HCT116 (cell line): ENCODE measurements at regions not wholly inside any gene's neighbourhood (a gene's known extent, or its start where the extent isn't known, plus 50 kb on each side); places are given as distances from the start of the nearest gene placed in this dataset.

ENCODE experiments used
- ATAC-seq: fragments of 200-7000 bp; cut with Tn5 transposase; 2 replicates; pipeline ENCODE4 v1.9.1; 2020; ENCODE audit warnings: mild to moderate bottlenecking, moderate library complexity
- BruUV-seq: library from RNA; stranded (reverse); fragments of 400-500 nt; replicated peaks from 2 replicates; lab custom pipeline; 2021; lab: Mats Ljungman, UMichigan
- CTCF ChIA-PET: fragments of 300-600 bp; sonication (Branson Sonifier 250); formaldehyde crosslinking; loops from one replicate; lab custom pipeline; 2021; ENCODE audit warnings: antibody characterized with exemption; lab: Charles Lee
- POLR2A ChIA-PET: fragments of 300-600, 350-600 bp; sonication (Branson Sonifier 250); formaldehyde crosslinking; loops from one replicate; lab custom pipeline; 2021; ENCODE audit warnings: antibody characterized with exemption; lab: Charles Lee
- RAD21 ChIA-PET, 2 experiments: fragments of 300-600 bp; sonication (Branson Sonifier 250); formaldehyde crosslinking; loops; one replicate each; lab custom pipeline; 2023; ENCODE audit warnings: low total read pairs in 2 of 2; ENCODE audit not compliant: uncharacterized antibody in 2 of 2, unreplicated experiment in 2 of 2, low non-redundant PET in 1 of 2; lab: Charles Lee
- DNase-seq: peaks from one replicate; pipeline ENCODE4 v3.0.0-alpha.2; 2010; ENCODE audit warnings: low read depth, low spot score
- H2AFZ ChIP-seq: fragments of 200-600 bp; shearing (Covaris generic), sonication (generic); 2 replicates; pipeline ENCODE4 v1.6.1; 2017; ENCODE audit warnings: low read depth, mixed run types, mixed read lengths, antibody characterized with exemption, low read length; ENCODE audit not compliant: poor library complexity, severe bottlenecking
- H3K27ac ChIP-seq: 2 replicates; pipeline ENCODE4 v1.5.1; 2012; ENCODE audit warnings: low read depth, low read length
- H3K27me3 ChIP-seq: fragments of 200-600 bp; sonication (generic); 2 replicates; pipeline ENCODE4 v1.6.1; 2016; ENCODE audit warnings: mixed run types, low read length, mixed read lengths; ENCODE audit not compliant: insufficient read depth
- H3K36me3 ChIP-seq, 2 experiments: fragments of 200-500 bp in 1 of 2; fragments of 200-600 bp in 1 of 2; sonication (Bioruptor generic) in 1 of 2; sonication (generic) in 1 of 2; 2 replicates each; pipeline versions ENCODE4 v1.5.1 to v1.6.1; 2014 to 2016; ENCODE audit warnings: low read length in 2 of 2, inconsistent platforms in 1 of 2, mixed read lengths in 1 of 2, mixed run types in 1 of 2; ENCODE audit not compliant: insufficient read depth in 2 of 2, control insufficient read depth in 1 of 2
- H3K4me1 ChIP-seq, 2 experiments: fragments of 200-600 bp in 1 of 2; sonication (generic) in 1 of 2; 2 replicates each; pipeline versions ENCODE4 v1.5.1 to v1.6.1; 2012 to 2017; ENCODE audit warnings: low read length in 2 of 2, inconsistent platforms in 1 of 2, mild to moderate bottlenecking in 1 of 2, mixed read lengths in 1 of 2, mixed run types in 1 of 2, moderate library complexity in 1 of 2; ENCODE audit not compliant: insufficient read depth in 2 of 2, control insufficient read depth in 1 of 2
- H3K4me2 ChIP-seq: fragments of 200-600 bp; sonication (generic); 2 replicates; pipeline ENCODE4 v1.6.1; 2017; ENCODE audit warnings: mixed run types, low read length, mixed read lengths
- H3K4me3 ChIP-seq, 2 experiments: fragments of 200-600 bp in 1 of 2; sonication (generic) in 1 of 2; replicated peaks in 1 of 2; 2 replicates each; pipeline ENCODE4 v1.5.1; 2011 to 2016; ENCODE audit warnings: low read length in 2 of 2, control low read depth in 1 of 2, low read depth in 1 of 2, mild to moderate bottlenecking in 1 of 2, mixed read lengths in 1 of 2, mixed run types in 1 of 2
- H3K79me2 ChIP-seq: fragments of 200-600 bp; sonication (generic); 2 replicates; pipeline ENCODE4 v1.6.1; 2017; ENCODE audit warnings: mild to moderate bottlenecking, mixed run types, low read length, moderate library complexity, mixed read lengths; ENCODE audit not compliant: insufficient read depth
- H3K9ac ChIP-seq: fragments of 200-600 bp; sonication (generic); 2 replicates; pipeline ENCODE4 v1.6.1; 2016; ENCODE audit warnings: low read length, mixed read lengths
- H3K9me2 ChIP-seq: fragments of 200-600 bp; sonication (generic), shearing (Covaris generic); 2 replicates; pipeline ENCODE4 v1.6.1; 2017; ENCODE audit warnings: mixed run types, mild to moderate bottlenecking, moderate library complexity; ENCODE audit not compliant: insufficient read depth
- H3K9me3 ChIP-seq, 2 experiments: fragments of 200-500 bp in 1 of 2; fragments of 200-600 bp in 1 of 2; sonication (Bioruptor generic) in 1 of 2; sonication (generic) in 1 of 2; 2 replicates each; pipeline ENCODE4 v1.6.1; 2014 to 2017; ENCODE audit warnings: low read length in 2 of 2, mixed read lengths in 2 of 2, inconsistent platforms in 1 of 2, low read depth in 1 of 2, mild to moderate bottlenecking in 1 of 2, mixed run types in 1 of 2, moderate library complexity in 1 of 2; ENCODE audit not compliant: control insufficient read depth in 1 of 2, insufficient read depth in 1 of 2
- H4K20me1 ChIP-seq: fragments of 200-600 bp; sonication (generic), shearing (Covaris generic); 2 replicates; pipeline ENCODE4 v1.6.1; 2017; ENCODE audit warnings: mixed run types, mild to moderate bottlenecking, moderate library complexity; ENCODE audit not compliant: insufficient read depth
- CTCF ChIP-seq, 3 experiments: fragments of 200-600 bp in 1 of 3; sonication (generic) in 1 of 3; IDR thresholded peaks in 2 of 3; conservative IDR thresholded peaks in 1 of 3; 2 replicates each; pipeline ENCODE4 v1.5.1; 2012 to 2017; ENCODE audit warnings: low read depth in 2 of 3, low read length in 2 of 3, antibody characterized with exemption in 1 of 3, borderline replicate concordance in 1 of 3, control low read depth in 1 of 3, mild to moderate bottlenecking in 1 of 3, mixed read lengths in 1 of 3, mixed run types in 1 of 3, moderate library complexity in 1 of 3; ENCODE audit not compliant: insufficient read depth in 1 of 3
- EGR1 ChIP-seq: IDR thresholded peaks from 2 replicates; pipeline ENCODE4 v1.6.1; 2012; ENCODE audit warnings: low read depth
- ELF1 ChIP-seq: IDR thresholded peaks from 2 replicates; pipeline ENCODE4 v1.6.1; 2012; ENCODE audit warnings: low read depth, borderline replicate concordance
- EZH2 ChIP-seq: fragments of 200-600 bp; sonication (generic); IDR thresholded peaks from 2 replicates; pipeline ENCODE4 v1.6.1; 2017; ENCODE audit warnings: antibody characterized with exemption, mixed run types
- EZH2phosphoT487 ChIP-seq: fragments of 200-600 bp; IDR thresholded peaks from 2 replicates; pipeline ENCODE4 v1.6.1; 2018; ENCODE audit warnings: antibody characterized with exemption, borderline replicate concordance
- FOSL1 ChIP-seq: IDR thresholded peaks from 2 replicates; pipeline ENCODE4 v1.6.1; 2012; ENCODE audit warnings: low read depth
- JUND ChIP-seq: IDR thresholded peaks from 2 replicates; pipeline ENCODE4 v1.6.1; 2012
- POLR2A ChIP-seq: IDR thresholded peaks from 2 replicates; pipeline ENCODE4 v1.7.0; 2011; ENCODE audit warnings: borderline replicate concordance; ENCODE audit not compliant: insufficient read depth, insufficient read length; ENCODE audit errors: extremely low read depth
- POLR2AphosphoS5 ChIP-seq: IDR thresholded peaks from 2 replicates; pipeline ENCODE4 v1.6.1; 2011; ENCODE audit warnings: mild to moderate bottlenecking, low read depth, low read length, moderate library complexity
- SIN3A ChIP-seq: IDR thresholded peaks from 2 replicates; pipeline ENCODE4 v1.6.1; 2012; ENCODE audit warnings: low read depth
- SRF ChIP-seq: IDR thresholded peaks from 2 replicates; pipeline ENCODE4 v1.6.1; 2012; ENCODE audit warnings: low read depth
- TCF7L2 ChIP-seq: IDR thresholded peaks from 2 replicates; pipeline ENCODE4 v1.7.0; 2011; ENCODE audit warnings: borderline replicate concordance, inconsistent platforms; ENCODE audit not compliant: insufficient read depth, insufficient read length; ENCODE audit errors: extremely low read depth
- YY1 ChIP-seq: IDR thresholded peaks from 2 replicates; pipeline ENCODE4 v1.6.1; 2011; ENCODE audit warnings: low read length, low read depth, moderate library complexity, mild to moderate bottlenecking; ENCODE audit not compliant: insufficient replicate concordance; ENCODE audit errors: extremely low read depth
- ZFX ChIP-seq: fragments of 450-650 bp; IDR thresholded peaks from 2 replicates; pipeline ENCODE4 v1.6.1; 2017
- intact Hi-C: fragments of 100-400 bp; cut with micrococcal nuclease; formaldehyde crosslinking; loops from 2 replicates; pipeline ENCODE4 v1.10.0; 2022
- TF ChIP-seq, protein P1 (sequence below): IDR thresholded peaks from 2 replicates; pipeline ENCODE4 v1.6.1; 2012

DNA sequence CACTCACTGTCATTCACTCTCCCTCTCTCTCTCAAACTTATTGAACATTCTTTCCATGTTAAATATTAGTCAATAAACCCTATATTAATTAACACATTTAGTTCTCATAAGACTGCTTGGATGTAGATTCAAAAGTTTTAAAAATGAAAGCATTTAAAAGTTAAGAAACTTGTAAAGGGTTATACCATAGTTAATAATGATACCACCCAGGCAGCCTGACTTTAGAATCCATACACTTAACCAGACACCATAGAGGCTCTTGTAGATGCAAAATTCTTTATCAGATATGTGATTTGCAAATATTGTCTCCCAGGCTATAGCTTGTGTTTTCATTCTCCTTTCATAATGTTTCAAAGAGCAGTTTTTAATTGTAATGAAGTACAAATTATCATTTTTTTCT is 335.8 kb upstream of the ACTBL2 start:
- intact Hi-C loops, result no loop called here
- 0 out of 4 replicates have a peak, but pooled peaks cover 0 to 6% of the 10 kb centered on the region in 2 experiments for H3K36me3 ChIP-seq
- no peaks in the 10 kb centered on the region for H3K27me3 ChIP-seq
- no peaks in the 10 kb centered on the region for H4K20me1 ChIP-seq
- no peak overlapping the region for H3K4me3 ChIP-seq
- no peaks in the 10 kb centered on the region for H3K79me2 ChIP-seq
- BruUV-seq, result no TSS peak
- no peak overlapping the region for H3K4me2 ChIP-seq
- DNase-seq (no peak), ATAC-seq (no peak)
- peaks cover 11 to 29% of the 10 kb centered on the region in 2 experiments for H3K4me1 ChIP-seq
- no peak overlapping the region for H3K27ac ChIP-seq
- TF ChIP-seq ELF1 (no peak), EZH2 (no peak), EGR1 (no peak), TCF7L2 (no peak), POLR2A (no peak), JUND (no peak), EZH2phosphoT487 (no peak), POLR2AphosphoS5 (no peak), ZFX (no peak), FOSL1 (no peak), SRF (no peak)
- TF ChIP-seq, protein P1, sequence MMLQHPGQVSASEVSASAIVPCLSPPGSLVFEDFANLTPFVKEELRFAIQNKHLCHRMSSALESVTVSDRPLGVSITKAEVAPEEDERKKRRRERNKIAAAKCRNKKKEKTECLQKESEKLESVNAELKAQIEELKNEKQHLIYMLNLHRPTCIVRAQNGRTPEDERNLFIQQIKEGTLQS, result no peak
- no peaks in the 10 kb centered on the region for H3K9me3 ChIP-seq
- H3K9ac ChIP-seq, result no peak overlapping the region
- no peak overlapping the region for H2AFZ ChIP-seq
- CTCF ChIA-PET, result no interaction called here
- POLR2A ChIA-PET, result no interaction called here
- H3K9me2 ChIP-seq, result no peaks in the 10 kb centered on the region
- RAD21 ChIA-PET, result no interaction called here

- TF ChIP-seq POLR2A, result no peak
- no peak for TF ChIP-seq TCF7L2
- TF ChIP-seq SIN3A, result no peak
- no peak for TF ChIP-seq ZFX
- no peak for TF ChIP-seq EZH2
- no peak for TF ChIP-seq YY1
- no peak for TF ChIP-seq EZH2phosphoT487
- TF ChIP-seq, protein P1, result no peak
- TF ChIP-seq CTCF (IDR thresholded peaks at IDR 0.05 in 2 of 3, conservative IDR thresholded peaks at IDR 0.05 in 1 of 3; ENCODE audit: borderline replicate concordance in 1 of 3, insufficient read depth in 1 of 3, low read depth in 2 of 3, low read length in 2 of 3), result no peak
- no peak for TF ChIP-seq POLR2AphosphoS5
- TF ChIP-seq FOSL1, result no peak
- no peak for TF ChIP-seq JUND
- ATAC-seq, result no peak
- Histone ChIP-seq H3K4me3 (no peak overlapping the region), H4K20me1 (no peaks in the 10 kb centered on the region), H3K9me2 (no peaks in the 10 kb centered on the region), H3K27me3 (no peaks in the 10 kb centered on the region), H3K4me1 (peaks cover 6 to 24% of the 10 kb centered on the region in 2 experiments), H2AFZ (peak overlapping the region; percentile 24), H3K9ac (no peak overlapping the region), H3K79me2 (no peaks in the 10 kb centered on the region), H3K4me2 (no peak overlapping the region), H3K36me3 (0 out of 4 replicates have a peak, but pooled peaks cover 0 to 6% of the 10 kb centered on the region in 2 experiments), H3K27ac (no peak overlapping the region), H3K9me3 (no peaks in the 10 kb centered on the region)
- ChIA-PET POLR2A (no interaction called here), RAD21 (no interaction called here), CTCF (no interaction called here)
- no TSS peak for BruUV-seq
- DNase-seq, result no peak
- intact Hi-C loops, result no loop called here
These were observed 335.3 kb upstream of the ACTBL2 start for GRCh38 chr5:57817924-57818323.
